Spleen (tissue), 11 donors: ENCODE measurements at regions not wholly inside any gene's neighbourhood (a gene's known extent, or its start where the extent isn't known, plus 50 kb on each side); places are given as distances from the start of the nearest gene placed in this dataset.

ENCODE experiments used
- DNase-seq: peaks from one replicate; pipeline ENCODE4 v3.0.0-alpha.2; 2020
- H3K27ac ChIP-seq, 8 donors: fragments of 200-600 bp; sonication (generic) in 7 of 8; 1 replicate in 4 of 8; 2 replicates in 4 of 8; pipeline versions ENCODE4 v1.5.0 to v1.8.0; 2016 to 2021; ENCODE audit warnings: inconsistent platforms in 4 of 8, mild to moderate bottlenecking in 4 of 8, moderate library complexity in 1 of 8
- H3K27me3 ChIP-seq, 7 donors: fragments of 200-600 bp; sonication (generic) in 6 of 7; replicated peaks in 1 of 7; 1 replicate in 4 of 7; 2 replicates in 3 of 7; pipeline versions ENCODE4 v1.5.0 to v1.8.0; 2016 to 2021; ENCODE audit warnings: inconsistent platforms in 3 of 7, mild to moderate bottlenecking in 1 of 7
- H3K36me3 ChIP-seq, 6 donors: fragments of 200-600 bp; sonication (generic) in 5 of 6; 1 replicate in 4 of 6; 2 replicates in 2 of 6; pipeline versions ENCODE4 v1.5.0 to v1.8.0; 2016 to 2021; ENCODE audit warnings: inconsistent platforms in 2 of 6
- H3K4me1 ChIP-seq, 6 donors: fragments of 200-600 bp; sonication (generic) in 5 of 6; 1 replicate in 3 of 6; 2 replicates in 3 of 6; pipeline versions ENCODE4 v1.5.0 to v1.8.0; 2016 to 2021; ENCODE audit warnings: inconsistent platforms in 3 of 6
- H3K4me3 ChIP-seq, 8 donors: fragments of 200-600 bp; sonication (generic) in 7 of 8; 1 replicate in 4 of 8; 2 replicates in 4 of 8; pipeline versions ENCODE4 v1.5.0 to v1.8.0; 2016 to 2021; ENCODE audit warnings: inconsistent platforms in 4 of 8, mild to moderate bottlenecking in 4 of 8, moderate library complexity in 2 of 8
- H3K9me3 ChIP-seq, 8 donors: fragments of 200-600 bp; sonication (generic) in 7 of 8; 1 replicate in 4 of 8; 2 replicates in 4 of 8; pipeline versions ENCODE4 v1.5.0 to v1.8.0; 2016 to 2021; ENCODE audit warnings: inconsistent platforms in 4 of 8
- POLR2A ChIP-seq, 3 donors: fragments of 450-650 bp; IDR thresholded peaks; one replicate each; pipeline ENCODE4 v1.5.1; 2017; ENCODE audit warnings: antibody characterized with exemption in 3 of 3, mild to moderate bottlenecking in 1 of 3
- POLR2AphosphoS5 ChIP-seq, 3 donors: sonication (generic); formaldehyde crosslinking; IDR thresholded peaks; one replicate each; pipeline ENCODE4 v1.5.1; 2017; ENCODE audit warnings: antibody characterized with exemption in 3 of 3
- WGBS, 5 donors: extraction: QIAGEN DNeasy Blood & Tissue Kit in 3 of 5; methylation state at CpG; one replicate each; pipeline versions ENCODE4 v1.1.5 to v1.1.7; 2013 to 2018; 5-methylcytosine and 5-hydroxymethylcytosine counted together
- intact Hi-C: fragments of 100-400 bp; cut with DNase I; formaldehyde crosslinking; loops from one replicate; pipeline ENCODE4 v1.15.0; 2023; ENCODE audit warnings: low total_unique reads
- TF ChIP-seq, protein P1 (sequence below), 11 experiments: fragments of 200-600 bp in 7 of 11; fragments of 450-650 bp in 4 of 11; sonication (generic) in 4 of 11; IDR thresholded peaks in 8 of 11; conservative IDR thresholded peaks in 3 of 11; 1 replicate in 7 of 11; 2 replicates in 4 of 11; pipeline versions ENCODE4 v1.4.0 to v1.8.0; 2016 to 2021; ENCODE audit warnings: antibody characterized with exemption in 11 of 11, inconsistent platforms in 4 of 11, mild to moderate bottlenecking in 1 of 11
- donor health status: healthy with polysubstance abuse.
- donor health status: DM: no; HTN: no; CAD: no; lungs with moderate emphysema.
- donor health status: DM: no; HTN: no; CAD: no.
- donor health status: Bipolar disorder and iron deficiency.
- donor health status: healthy.
- donor health status: DM: no; HTN: no; CAD: no.
- donor health status: DM: yes; HTN: yes; CAD: no.

DNA sequence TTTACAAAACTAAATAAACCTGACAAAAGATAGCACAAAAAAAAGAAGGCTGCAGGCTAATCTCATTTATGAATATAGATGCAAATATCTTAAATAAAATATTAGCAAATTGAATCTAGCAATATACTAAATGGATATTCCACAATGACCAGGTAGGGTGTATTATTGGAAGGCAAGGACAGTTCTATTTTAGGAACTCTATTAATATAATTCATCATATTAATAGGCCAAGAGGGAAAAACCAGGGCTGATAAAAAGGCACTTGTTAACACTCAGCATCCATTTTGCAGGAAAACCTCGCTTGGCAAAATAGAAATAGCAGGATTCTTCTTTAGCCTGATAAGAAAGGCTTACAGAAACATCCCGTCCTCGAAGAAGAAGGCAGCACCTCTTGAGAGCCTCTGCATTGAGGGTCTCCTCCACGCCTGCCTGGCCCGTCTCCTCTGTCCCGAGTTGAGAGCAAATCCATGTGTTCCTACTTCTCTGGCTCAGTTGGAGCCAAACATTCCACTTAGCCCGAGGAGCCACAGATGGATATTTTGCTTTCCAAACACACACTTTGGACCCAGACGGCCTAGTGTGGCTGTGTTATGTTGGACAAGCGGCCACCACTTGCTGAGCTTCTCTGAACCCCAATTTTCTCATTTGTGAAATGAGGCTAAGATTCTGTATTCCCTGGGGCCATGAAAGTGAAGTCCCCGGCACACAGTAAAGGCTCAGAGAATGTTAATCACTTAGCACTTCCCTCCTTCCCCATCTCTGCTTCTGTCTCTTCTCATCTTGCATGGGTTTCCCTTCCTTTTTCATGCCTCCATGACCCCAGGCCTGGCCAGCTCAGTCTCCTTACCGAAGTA lies 181.8 kb upstream of the MVB12B start:
- Histone ChIP-seq H3K27me3 (peaks cover 0 to 39% (median 0%) of the 10 kb centered on the region in 7 donors), H3K4me1 (peaks cover 0 to 10% (median 0%) of the 10 kb centered on the region in 6 donors), H3K4me3 (no peak overlapping the region), H3K36me3 (no peaks in the 10 kb centered on the region), H3K27ac (no peak overlapping the region), H3K9me3 (peaks cover 0 to 17% (median 6%) of the 10 kb centered on the region in 8 donors)
- WGBS, 5 donors, result 71 to 86% (median 81%) methylated on average over 10 to 11 of the region's 11 CpGs
- intact Hi-C loops, result no loop called here
- DNase-seq, result peak; percentile 20
- TF ChIP-seq POLR2A (IDR thresholded peaks at IDR 0.05), result no peak
- no peak for TF ChIP-seq POLR2AphosphoS5 (IDR thresholded peaks at IDR 0.05)
- TF ChIP-seq, protein P1, sequence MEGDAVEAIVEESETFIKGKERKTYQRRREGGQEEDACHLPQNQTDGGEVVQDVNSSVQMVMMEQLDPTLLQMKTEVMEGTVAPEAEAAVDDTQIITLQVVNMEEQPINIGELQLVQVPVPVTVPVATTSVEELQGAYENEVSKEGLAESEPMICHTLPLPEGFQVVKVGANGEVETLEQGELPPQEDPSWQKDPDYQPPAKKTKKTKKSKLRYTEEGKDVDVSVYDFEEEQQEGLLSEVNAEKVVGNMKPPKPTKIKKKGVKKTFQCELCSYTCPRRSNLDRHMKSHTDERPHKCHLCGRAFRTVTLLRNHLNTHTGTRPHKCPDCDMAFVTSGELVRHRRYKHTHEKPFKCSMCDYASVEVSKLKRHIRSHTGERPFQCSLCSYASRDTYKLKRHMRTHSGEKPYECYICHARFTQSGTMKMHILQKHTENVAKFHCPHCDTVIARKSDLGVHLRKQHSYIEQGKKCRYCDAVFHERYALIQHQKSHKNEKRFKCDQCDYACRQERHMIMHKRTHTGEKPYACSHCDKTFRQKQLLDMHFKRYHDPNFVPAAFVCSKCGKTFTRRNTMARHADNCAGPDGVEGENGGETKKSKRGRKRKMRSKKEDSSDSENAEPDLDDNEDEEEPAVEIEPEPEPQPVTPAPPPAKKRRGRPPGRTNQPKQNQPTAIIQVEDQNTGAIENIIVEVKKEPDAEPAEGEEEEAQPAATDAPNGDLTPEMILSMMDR (IDR thresholded peaks at IDR 0.05 in 8 of 11, conservative IDR thresholded peaks at IDR 0.05 in 3 of 11), result no peak

DNA sequence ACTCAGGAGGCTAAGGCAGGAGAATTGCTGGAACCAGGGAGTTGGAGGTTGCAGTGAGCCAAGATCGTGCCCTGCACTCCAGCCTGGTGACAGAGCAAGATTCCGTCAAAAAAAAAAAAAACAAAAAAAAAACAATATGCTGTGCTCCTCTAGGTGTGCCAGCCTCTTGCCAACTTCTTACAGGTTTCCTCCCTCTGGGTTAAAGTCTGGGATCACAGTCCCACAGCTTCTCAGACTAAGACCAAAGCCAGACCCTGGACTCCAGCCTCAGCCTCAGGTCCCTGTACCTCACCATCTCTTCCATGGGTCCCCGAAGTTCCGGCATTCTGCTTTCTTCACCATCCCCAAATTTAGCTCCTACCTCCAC lies 180.8 kb upstream of the MVB12B start:
- 77 to 89% (median 80%) methylated on average over 4 of the region's 4 CpGs for WGBS, 5 donors
- TF ChIP-seq, protein P1 (IDR thresholded peaks at IDR 0.05 in 8 of 11, conservative IDR thresholded peaks at IDR 0.05 in 3 of 11), result no peak
- TF ChIP-seq POLR2A (IDR thresholded peaks at IDR 0.05) (no peak), POLR2AphosphoS5 (IDR thresholded peaks at IDR 0.05) (no peak)
- peaks cover 0 to 10% (median 0%) of the 10 kb centered on the region in 6 donors for H3K4me1 ChIP-seq
- H3K36me3 ChIP-seq, result no peaks in the 10 kb centered on the region
- intact Hi-C loops, result no loop called here
- peaks cover 0 to 6% (median under 1%) of the 10 kb centered on the region in 8 donors for H3K9me3 ChIP-seq
- H3K27ac ChIP-seq, result peak overlapping the region in 3 of 8 donors; percentile 6 to 53 (median 42)
- no peak for DNase-seq
- H3K27me3 ChIP-seq, result peaks cover 0 to 39% (median 0%) of the 10 kb centered on the region in 7 donors
- peak overlapping the region in 1 of 8 donors; percentile 25 for H3K4me3 ChIP-seq

DNA sequence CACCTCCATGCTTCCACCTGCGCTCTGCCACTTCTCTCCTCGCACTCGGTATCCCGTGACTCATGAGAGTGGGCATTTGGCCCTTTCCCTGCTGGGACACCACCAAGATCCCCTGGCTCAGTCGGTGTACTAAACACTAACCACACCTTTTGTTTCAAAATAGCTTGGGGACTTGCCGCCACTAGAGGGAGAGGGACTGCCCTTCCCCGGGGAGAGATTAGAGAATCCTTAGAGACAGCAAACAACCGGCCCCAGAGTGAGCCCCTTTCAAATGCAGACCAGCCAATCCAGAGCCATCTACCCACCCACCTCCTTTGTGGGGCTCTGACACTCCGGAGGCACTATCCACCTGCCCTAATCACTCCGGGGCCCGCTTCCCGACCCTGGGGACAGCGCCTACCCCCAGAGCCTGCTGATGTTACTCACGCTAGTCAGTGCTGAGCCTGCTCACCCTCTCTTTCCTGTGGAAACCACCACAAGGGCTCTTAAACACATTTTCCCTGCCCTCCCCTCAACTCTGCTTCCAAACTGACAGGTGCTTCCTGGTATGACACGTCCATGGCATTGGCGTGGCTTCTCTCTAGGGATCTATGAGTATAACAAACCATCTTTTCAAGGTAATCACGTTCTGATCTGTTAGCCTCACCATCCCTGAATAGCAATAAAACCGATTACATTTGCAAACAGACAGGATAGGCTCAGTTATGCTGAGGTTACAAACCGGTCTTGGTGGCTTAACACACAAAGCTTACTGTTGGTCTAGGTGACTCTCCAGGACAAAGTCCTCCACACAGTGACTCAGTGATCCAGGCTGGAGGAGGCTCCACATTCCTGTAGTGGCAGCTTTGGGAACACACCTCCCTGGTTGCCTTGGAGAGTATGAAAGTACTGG lies 180.1 kb upstream of the MVB12B start:
- no peaks in the 10 kb centered on the region for H3K36me3 ChIP-seq
- H3K27me3 ChIP-seq, result peaks cover 0 to 39% (median 0%) of the 10 kb centered on the region in 7 donors
- H3K4me1 ChIP-seq, result peaks cover 0 to 10% (median 0%) of the 10 kb centered on the region in 6 donors
- DNase-seq, result peak; percentile 50
- 13 to 22% (median 15%) methylated on average over 16 to 19 of the region's 19 CpGs for WGBS, 5 donors
- peak overlapping the region in 4 of 8 donors; percentile 6 to 53 (median 24) for H3K27ac ChIP-seq
- H3K9me3 ChIP-seq, result peaks cover 0 to under 1% (median 0%) of the 10 kb centered on the region in 8 donors
- H3K4me3 ChIP-seq, result peak overlapping the region in 1 of 8 donors; percentile 25
- TF ChIP-seq, protein P1 (IDR thresholded peaks at IDR 0.05 in 8 of 11, conservative IDR thresholded peaks at IDR 0.05 in 3 of 11), result peak in 7 of 11 experiments; percentile 25 to 45 (median 33)
- TF ChIP-seq POLR2AphosphoS5 (IDR thresholded peaks at IDR 0.05) (peak in 2 of 3 donors; percentile 23 to 72), POLR2A (IDR thresholded peaks at IDR 0.05) (no peak)
- intact Hi-C loops, result no loop called here
